Vagina (tissue), 2 donors: ENCODE measurements at regions not wholly inside any gene's neighbourhood (a gene's known extent, or its start where the extent isn't known, plus 50 kb on each side); places are given as distances from the start of the nearest gene placed in this dataset.

Source experiments
- DNase-seq, 2 donors: peaks; one replicate each; pipeline ENCODE4 v3.0.0-alpha.2; 2017; ENCODE audit errors: extremely low spot score in 2 of 2
- H3K27ac ChIP-seq: fragments of 200-600 bp; sonication (generic); one replicate; pipeline ENCODE4 v1.5.1; 2019
- H3K27me3 ChIP-seq: fragments of 200-600 bp; sonication (generic); one replicate; pipeline ENCODE4 v1.5.1; 2019
- H3K36me3 ChIP-seq, 2 donors: fragments of 200-600 bp; sonication (generic); one replicate each; pipeline ENCODE4 v1.5.1; 2017 to 2019
- H3K4me1 ChIP-seq: fragments of 200-600 bp; sonication (generic); one replicate; pipeline ENCODE4 v1.5.1; 2019
- H3K4me3 ChIP-seq, 2 donors: fragments of 200-600 bp; sonication (generic); 1 replicate in 1 of 2; 2 replicates in 1 of 2; pipeline ENCODE4 v1.5.1; 2016 to 2019
- H3K9me3 ChIP-seq: fragments of 200-600 bp; sonication (generic); one replicate; pipeline ENCODE4 v1.5.1; 2019
- CTCF ChIP-seq, 3 experiments: fragments of 450-650 bp in 2 of 3; fragments of 200-600 bp in 1 of 3; sonication (generic) in 1 of 3; IDR thresholded peaks; one replicate each; pipeline ENCODE4 v1.5.1; 2017 to 2019; ENCODE audit warnings: antibody characterized with exemption in 3 of 3, mild to moderate bottlenecking in 2 of 3, moderate library complexity in 2 of 3
- POLR2A ChIP-seq, 2 donors: fragments of 450-650 bp; IDR thresholded peaks; one replicate each; pipeline ENCODE4 v1.6.1; 2017; ENCODE audit warnings: antibody characterized with exemption in 2 of 2, mild to moderate bottlenecking in 2 of 2, moderate library complexity in 2 of 2
- POLR2AphosphoS5 ChIP-seq, 2 donors: sonication (generic); formaldehyde crosslinking; IDR thresholded peaks; one replicate each; pipeline ENCODE4 v1.9.0; 2017; ENCODE audit warnings: antibody characterized with exemption in 2 of 2, mild to moderate bottlenecking in 2 of 2, low read depth in 1 of 2; ENCODE audit not compliant: insufficient read depth in 1 of 2
- intact Hi-C: fragments of 100-400 bp; cut with DNase I; formaldehyde crosslinking; loops from one replicate; pipeline ENCODE4 v1.15.1; 2023

GRCh38 chr12:93073324-93073723 lies 144.2 kb upstream of the EEA1 start:
- no peak overlapping the region for H3K27ac ChIP-seq
- no peaks in the 10 kb centered on the region for H3K9me3 ChIP-seq
- H3K36me3 ChIP-seq: no peaks in the 10 kb centered on the region
- no peak overlapping the region for H3K4me3 ChIP-seq
- DNase-seq: no peak
- intact Hi-C loops: no loop called here
- no peaks in the 10 kb centered on the region for H3K27me3 ChIP-seq
- no peaks in the 10 kb centered on the region for H3K4me1 ChIP-seq
- TF ChIP-seq CTCF (IDR thresholded peaks at IDR 0.05): no peak
- no peak for TF ChIP-seq POLR2AphosphoS5 (IDR thresholded peaks at IDR 0.05; ENCODE audit: insufficient read depth in 1 of 2, low read depth in 1 of 2)
- TF ChIP-seq POLR2A (IDR thresholded peaks at IDR 0.05): no peak

- no peak for DNase-seq
- Histone ChIP-seq H3K4me1 (no peaks in the 10 kb centered on the region), H3K27me3 (no peaks in the 10 kb centered on the region), H3K9me3 (no peaks in the 10 kb centered on the region), H3K4me3 (no peak overlapping the region), H3K27ac (no peak overlapping the region), H3K36me3 (no peaks in the 10 kb centered on the region)
- intact Hi-C loops: no loop called here
- TF ChIP-seq POLR2AphosphoS5 (IDR thresholded peaks at IDR 0.05; ENCODE audit: insufficient read depth in 1 of 2, low read depth in 1 of 2): no peak
- TF ChIP-seq CTCF (IDR thresholded peaks at IDR 0.05): no peak
- no peak for TF ChIP-seq POLR2A (IDR thresholded peaks at IDR 0.05)
These were observed 149.0 kb upstream of the EEA1 start for GRCh38 chr12:93078059-93078458.

GRCh38 chr12:93078577-93078976 lies 149.5 kb upstream of the EEA1 start:
- Histone ChIP-seq H3K4me3 (no peak overlapping the region), H3K27me3 (no peaks in the 10 kb centered on the region), H3K9me3 (no peaks in the 10 kb centered on the region), H3K4me1 (no peaks in the 10 kb centered on the region), H3K27ac (no peak overlapping the region), H3K36me3 (no peaks in the 10 kb centered on the region)
- DNase-seq: no peak
- no peak for TF ChIP-seq CTCF (IDR thresholded peaks at IDR 0.05)
- no peak for TF ChIP-seq POLR2A (IDR thresholded peaks at IDR 0.05)
- TF ChIP-seq POLR2AphosphoS5 (IDR thresholded peaks at IDR 0.05; ENCODE audit: insufficient read depth in 1 of 2, low read depth in 1 of 2): no peak
- intact Hi-C loops: no loop called here

GRCh38 chr12:93079271-93079670 lies 150.2 kb upstream of the EEA1 start:
- Histone ChIP-seq H3K36me3 (no peaks in the 10 kb centered on the region), H3K27ac (no peak overlapping the region), H3K27me3 (no peaks in the 10 kb centered on the region), H3K4me3 (no peak overlapping the region), H3K9me3 (no peaks in the 10 kb centered on the region), H3K4me1 (no peaks in the 10 kb centered on the region)
- intact Hi-C loops: no loop called here
- no peak for DNase-seq
- TF ChIP-seq POLR2AphosphoS5 (IDR thresholded peaks at IDR 0.05; ENCODE audit: insufficient read depth in 1 of 2, low read depth in 1 of 2) (no peak), CTCF (IDR thresholded peaks at IDR 0.05) (no peak), POLR2A (IDR thresholded peaks at IDR 0.05) (no peak)

- Histone ChIP-seq H3K4me3 (no peak overlapping the region), H3K27ac (no peak overlapping the region), H3K36me3 (no peaks in the 10 kb centered on the region), H3K27me3 (no peaks in the 10 kb centered on the region), H3K9me3 (no peaks in the 10 kb centered on the region), H3K4me1 (no peaks in the 10 kb centered on the region)
- intact Hi-C loops: no loop called here
- no peak for TF ChIP-seq POLR2A (IDR thresholded peaks at IDR 0.05)
- TF ChIP-seq CTCF (IDR thresholded peaks at IDR 0.05): no peak
- TF ChIP-seq POLR2AphosphoS5 (IDR thresholded peaks at IDR 0.05; ENCODE audit: insufficient read depth in 1 of 2, low read depth in 1 of 2): no peak
- DNase-seq: no peak
These were observed 150.9 kb upstream of the EEA1 start for GRCh38 chr12:93079976-93080375.
